Gastroesophageal sphincter (tissue), 3 donors: ENCODE measurements at regions not wholly inside any gene's neighbourhood (a gene's known extent, or its start where the extent isn't known, plus 50 kb on each side); places are given as distances from the start of the nearest gene placed in this dataset.

Experiments used
- CTCF ChIP-seq, 4 experiments: fragments of 200-600 bp in 2 of 4; fragments of 450-650 bp in 2 of 4; sonication (generic) in 1 of 4; IDR thresholded peaks; one replicate each; pipeline ENCODE4 v1.5.1; 2017 to 2019; ENCODE audit warnings: antibody characterized with exemption in 4 of 4, mild to moderate bottlenecking in 2 of 4, moderate library complexity in 2 of 4
- EP300 ChIP-seq: sonication (generic); formaldehyde crosslinking; IDR thresholded peaks from one replicate; pipeline ENCODE4 v1.6.1; 2017; ENCODE audit warnings: antibody characterized with exemption, mild to moderate bottlenecking
- POLR2A ChIP-seq, 2 donors: fragments of 450-650 bp; IDR thresholded peaks; one replicate each; pipeline ENCODE4 v1.6.1; 2017; ENCODE audit warnings: antibody characterized with exemption in 2 of 2, mild to moderate bottlenecking in 2 of 2, moderate library complexity in 1 of 2
- POLR2AphosphoS5 ChIP-seq: sonication (generic); formaldehyde crosslinking; IDR thresholded peaks from one replicate; pipeline ENCODE4 v1.6.1; 2017; ENCODE audit warnings: antibody characterized with exemption

GRCh38 chr18:78882585-78882984 is 97.0 kb upstream of the SALL3 start:
- TF ChIP-seq CTCF (IDR thresholded peaks at IDR 0.05) (no peak), POLR2A (IDR thresholded peaks at IDR 0.05) (no peak), EP300 (no peak), POLR2AphosphoS5 (no peak)
